Breast epithelium (tissue), 4 donors: ENCODE measurements at regions not wholly inside any gene's neighbourhood (a gene's known extent, or its start where the extent isn't known, plus 50 kb on each side); places are given as distances from the start of the nearest gene placed in this dataset.

Source experiments
- DNase-seq, 2 donors: peaks; one replicate each; pipeline ENCODE4 v3.0.0-alpha.2; 2019; ENCODE audit warnings: low spot score in 2 of 2
- H3K27ac ChIP-seq, 2 donors: fragments of 200-600 bp; sonication (generic) in 1 of 2; one replicate each; pipeline ENCODE4 v1.5.1; 2016 to 2019; ENCODE audit warnings: mild to moderate bottlenecking in 1 of 2
- H3K27me3 ChIP-seq, 2 donors: fragments of 200-600 bp; sonication (generic) in 1 of 2; one replicate each; pipeline versions ENCODE4 v1.5.1 to v1.6.0; 2017 to 2019; ENCODE audit warnings: control low read depth in 1 of 2, mild to moderate bottlenecking in 1 of 2
- H3K36me3 ChIP-seq: fragments of 200-600 bp; one replicate; pipeline ENCODE4 v1.5.1; 2019
- H3K4me1 ChIP-seq, 2 donors: fragments of 200-600 bp; sonication (generic); one replicate each; pipeline ENCODE4 v1.5.1; 2016 to 2019; ENCODE audit warnings: control low read depth in 1 of 2
- H3K4me3 ChIP-seq, 3 donors: fragments of 200-600 bp; sonication (generic); 1 replicate in 2 of 3; 2 replicates in 1 of 3; pipeline ENCODE4 v1.5.1; 2016 to 2019; ENCODE audit warnings: mild to moderate bottlenecking in 3 of 3, moderate library complexity in 2 of 3
- H3K9me3 ChIP-seq, 2 donors: fragments of 200-600 bp; sonication (generic) in 1 of 2; one replicate each; pipeline ENCODE4 v1.5.1; 2016 to 2019; ENCODE audit warnings: control low read depth in 1 of 2
- POLR2A ChIP-seq: fragments of 450-650 bp; IDR thresholded peaks from one replicate; pipeline ENCODE4 v1.6.1; 2016; ENCODE audit warnings: antibody characterized with exemption, mild to moderate bottlenecking, moderate library complexity
- POLR2AphosphoS5 ChIP-seq, 3 donors: sonication (generic); formaldehyde crosslinking; IDR thresholded peaks; one replicate each; pipeline ENCODE4 v1.6.1; 2017; ENCODE audit warnings: antibody characterized with exemption in 3 of 3
- intact Hi-C: fragments of 100-400 bp; cut with DNase I; formaldehyde crosslinking; loops from one replicate; pipeline ENCODE4 v1.15.1; 2023; ENCODE audit warnings: low total_unique reads
- TF ChIP-seq, protein P1 (sequence below), 3 donors: fragments of 450-650 bp; IDR thresholded peaks; one replicate each; pipeline ENCODE4 v1.5.1; 2016 to 2017; ENCODE audit warnings: antibody characterized with exemption in 3 of 3, mild to moderate bottlenecking in 3 of 3, moderate library complexity in 3 of 3

DNA sequence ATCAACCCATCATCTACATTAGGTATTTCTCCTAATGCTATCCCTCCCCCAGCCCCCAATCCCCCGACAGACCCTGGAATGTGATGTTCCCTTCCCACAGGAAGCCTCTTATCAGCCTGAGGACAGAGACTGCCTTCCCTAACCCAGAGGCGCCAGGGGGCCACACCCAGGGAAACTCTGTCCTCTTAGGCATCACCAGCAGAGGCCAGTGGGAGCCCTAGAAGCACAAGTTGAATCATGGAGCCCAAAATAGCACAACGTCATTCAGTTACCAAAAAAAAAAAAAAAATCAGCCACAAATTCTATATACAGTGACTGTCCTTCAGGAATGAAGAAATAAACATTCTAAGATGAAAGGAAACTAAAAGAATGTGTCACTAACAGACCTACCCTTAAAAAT is 625.7 kb downstream of the TFAP2A start:
- TF ChIP-seq POLR2AphosphoS5 (IDR thresholded peaks at IDR 0.05), result no peak
- TF ChIP-seq, protein P1, sequence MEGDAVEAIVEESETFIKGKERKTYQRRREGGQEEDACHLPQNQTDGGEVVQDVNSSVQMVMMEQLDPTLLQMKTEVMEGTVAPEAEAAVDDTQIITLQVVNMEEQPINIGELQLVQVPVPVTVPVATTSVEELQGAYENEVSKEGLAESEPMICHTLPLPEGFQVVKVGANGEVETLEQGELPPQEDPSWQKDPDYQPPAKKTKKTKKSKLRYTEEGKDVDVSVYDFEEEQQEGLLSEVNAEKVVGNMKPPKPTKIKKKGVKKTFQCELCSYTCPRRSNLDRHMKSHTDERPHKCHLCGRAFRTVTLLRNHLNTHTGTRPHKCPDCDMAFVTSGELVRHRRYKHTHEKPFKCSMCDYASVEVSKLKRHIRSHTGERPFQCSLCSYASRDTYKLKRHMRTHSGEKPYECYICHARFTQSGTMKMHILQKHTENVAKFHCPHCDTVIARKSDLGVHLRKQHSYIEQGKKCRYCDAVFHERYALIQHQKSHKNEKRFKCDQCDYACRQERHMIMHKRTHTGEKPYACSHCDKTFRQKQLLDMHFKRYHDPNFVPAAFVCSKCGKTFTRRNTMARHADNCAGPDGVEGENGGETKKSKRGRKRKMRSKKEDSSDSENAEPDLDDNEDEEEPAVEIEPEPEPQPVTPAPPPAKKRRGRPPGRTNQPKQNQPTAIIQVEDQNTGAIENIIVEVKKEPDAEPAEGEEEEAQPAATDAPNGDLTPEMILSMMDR (IDR thresholded peaks at IDR 0.05), result no peak
- TF ChIP-seq POLR2A, result no peak
- H3K4me1 ChIP-seq, result no peaks in the 10 kb centered on the region
- H3K27ac ChIP-seq, result no peak overlapping the region
- no peaks in the 10 kb centered on the region for H3K36me3 ChIP-seq
- no peak overlapping the region for H3K4me3 ChIP-seq
- no peak for DNase-seq
- no peaks in the 10 kb centered on the region for H3K9me3 ChIP-seq
- no peaks in the 10 kb centered on the region for H3K27me3 ChIP-seq
- intact Hi-C loops, result no loop called here

DNA sequence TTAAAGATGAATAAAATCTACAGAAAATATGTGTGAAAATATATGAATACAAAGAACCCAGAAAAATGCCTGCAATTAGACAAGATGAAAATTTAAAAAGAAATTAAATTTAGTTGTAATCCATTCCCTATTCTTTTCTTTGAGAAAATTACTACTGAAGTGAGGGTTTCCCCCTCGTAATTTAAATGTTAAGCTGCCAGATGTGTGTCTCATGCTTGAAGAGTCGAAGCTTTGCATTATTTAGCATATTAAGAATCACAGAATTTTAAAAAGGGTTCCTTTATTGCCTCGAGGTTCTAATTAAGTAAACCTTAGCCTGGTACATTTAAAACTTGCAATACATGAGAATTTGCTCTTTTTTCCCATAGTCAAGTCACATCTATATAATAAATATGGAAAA is 630.1 kb downstream of the TFAP2A start:
- no peaks in the 10 kb centered on the region for H3K9me3 ChIP-seq
- no peak for DNase-seq
- intact Hi-C loops, result no loop called here

DNA sequence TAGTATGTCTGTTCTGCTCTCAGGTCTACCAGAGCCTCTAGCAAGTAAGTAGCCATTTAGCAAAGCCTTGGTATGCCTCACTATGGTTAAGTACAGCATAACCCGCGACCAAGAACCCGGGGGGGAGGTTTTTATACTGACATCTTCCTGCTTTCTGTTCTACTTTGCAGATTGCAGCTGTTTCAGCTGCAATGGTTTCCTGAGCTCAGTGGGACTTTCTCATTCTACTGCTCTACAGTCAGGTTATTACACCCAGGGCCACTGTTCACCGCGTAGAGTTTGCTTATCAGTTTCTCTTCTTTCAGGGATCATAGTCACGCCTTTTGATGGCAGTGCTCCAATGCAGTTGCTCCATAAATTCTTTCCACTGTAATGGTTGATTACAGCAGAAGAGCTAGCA is 631.3 kb downstream of the TFAP2A start:
- Histone ChIP-seq H3K36me3 (no peaks in the 10 kb centered on the region), H3K27me3 (no peaks in the 10 kb centered on the region), H3K4me1 (no peaks in the 10 kb centered on the region), H3K27ac (no peak overlapping the region), H3K4me3 (no peak overlapping the region), H3K9me3 (no peaks in the 10 kb centered on the region)
- no peak for DNase-seq
- intact Hi-C loops, result no loop called here
- TF ChIP-seq POLR2AphosphoS5 (IDR thresholded peaks at IDR 0.05), result no peak
- TF ChIP-seq POLR2A, result no peak
- TF ChIP-seq, protein P1 (IDR thresholded peaks at IDR 0.05), result no peak

More for the DNA sequence above, 630.1 kb downstream of the TFAP2A start:
- Histone ChIP-seq H3K36me3 (no peaks in the 10 kb centered on the region), H3K4me1 (no peaks in the 10 kb centered on the region), H3K4me3 (no peak overlapping the region), H3K27me3 (no peaks in the 10 kb centered on the region), H3K27ac (no peak overlapping the region)
- no peak for TF ChIP-seq POLR2A
- TF ChIP-seq POLR2AphosphoS5 (IDR thresholded peaks at IDR 0.05), result no peak
- TF ChIP-seq, protein P1 (IDR thresholded peaks at IDR 0.05), result no peak

DNA sequence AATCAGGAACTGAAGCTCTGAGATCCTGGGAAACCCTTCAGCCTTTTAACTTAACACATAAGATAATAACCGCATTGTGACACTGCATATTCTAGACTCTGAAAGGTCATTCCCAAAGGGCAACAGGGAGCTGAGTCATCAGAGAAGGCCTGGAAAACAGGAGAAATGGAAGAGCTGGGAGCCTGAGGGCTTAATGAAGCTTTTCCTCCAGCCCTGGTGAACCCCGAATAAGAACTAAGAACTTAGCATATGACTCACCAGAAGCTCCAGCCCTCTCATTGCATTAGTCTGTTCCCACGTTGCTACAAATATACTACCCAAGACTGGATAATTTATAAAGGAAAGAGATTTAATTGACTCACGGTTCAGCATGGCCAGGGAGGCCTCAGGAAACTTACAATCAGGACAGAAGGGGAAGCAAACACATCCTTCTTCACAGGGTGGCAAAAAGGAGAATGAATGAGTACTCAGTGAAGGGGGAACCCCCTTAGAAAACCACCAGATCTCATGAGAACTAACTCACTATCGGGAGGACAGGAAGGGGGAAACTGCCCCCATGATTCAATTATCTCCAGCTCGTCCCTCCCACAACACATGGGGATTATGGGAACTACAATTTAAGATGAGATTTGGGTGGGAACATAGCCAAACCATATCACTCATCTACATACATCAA is 648.5 kb downstream of the TFAP2A start:
- DNase-seq, result no peak
- H3K4me3 ChIP-seq, result no peak overlapping the region
- H3K36me3 ChIP-seq, result no peaks in the 10 kb centered on the region
- no peaks in the 10 kb centered on the region for H3K9me3 ChIP-seq
- TF ChIP-seq POLR2A, result no peak
- TF ChIP-seq POLR2AphosphoS5 (IDR thresholded peaks at IDR 0.05), result no peak
- TF ChIP-seq, protein P1 (IDR thresholded peaks at IDR 0.05), result no peak
- no peaks in the 10 kb centered on the region for H3K27me3 ChIP-seq
- no peak overlapping the region for H3K27ac ChIP-seq
- no peaks in the 10 kb centered on the region for H3K4me1 ChIP-seq
- intact Hi-C loops, result no loop called here

DNA sequence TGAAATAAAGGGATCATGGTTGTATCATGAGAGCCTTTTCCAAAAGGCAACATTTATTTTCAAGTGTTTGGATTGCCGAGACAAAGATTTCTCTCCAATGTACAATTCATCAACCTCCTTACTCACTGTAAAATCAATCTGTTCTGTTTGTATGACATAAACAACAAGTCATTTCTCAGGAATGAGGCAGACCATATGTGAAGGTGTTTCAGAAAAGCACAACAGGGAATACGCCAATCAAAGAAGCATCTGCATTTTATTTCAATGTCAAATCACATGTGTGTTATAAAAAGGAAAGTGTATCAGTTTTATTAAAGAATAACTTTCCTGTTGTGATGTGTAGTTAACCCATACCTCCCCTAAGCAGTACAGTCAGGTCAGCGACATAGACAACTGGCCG is 653.7 kb downstream of the TFAP2A start:
- DNase-seq, result no peak
- intact Hi-C loops, result no loop called here
- Histone ChIP-seq H3K4me3 (no peak overlapping the region), H3K36me3 (no peaks in the 10 kb centered on the region), H3K27me3 (no peaks in the 10 kb centered on the region), H3K9me3 (no peaks in the 10 kb centered on the region), H3K4me1 (no peaks in the 10 kb centered on the region), H3K27ac (no peak overlapping the region)
- TF ChIP-seq POLR2AphosphoS5 (IDR thresholded peaks at IDR 0.05), result no peak

DNA sequence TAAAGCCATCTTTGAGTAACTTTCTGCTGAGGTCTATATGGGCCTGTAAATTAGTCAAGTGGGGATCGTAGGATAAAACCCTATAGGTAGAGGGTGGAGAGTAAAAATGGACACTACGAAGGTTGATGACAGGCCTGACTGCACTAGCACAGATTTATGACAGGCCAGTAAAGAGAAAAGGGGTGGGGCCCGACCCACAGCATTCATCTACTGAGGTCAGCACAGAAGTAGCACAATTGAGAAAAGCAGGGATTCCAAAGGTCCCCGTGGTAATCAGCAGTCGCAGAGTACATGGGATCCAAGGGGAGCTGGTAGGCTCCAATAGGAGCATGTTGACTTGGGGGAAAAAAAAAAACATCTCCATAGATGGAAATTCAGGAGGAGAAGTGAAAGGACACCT is 660.4 kb downstream of the TFAP2A start:
- TF ChIP-seq POLR2A (no peak), POLR2AphosphoS5 (IDR thresholded peaks at IDR 0.05) (no peak)
- TF ChIP-seq, protein P1 (IDR thresholded peaks at IDR 0.05), result no peak
- intact Hi-C loops, result no loop called here

More for the DNA sequence above, 660.4 kb downstream of the TFAP2A start:
- Histone ChIP-seq H3K36me3 (no peaks in the 10 kb centered on the region), H3K4me1 (no peaks in the 10 kb centered on the region), H3K27me3 (no peaks in the 10 kb centered on the region), H3K27ac (no peak overlapping the region), H3K4me3 (no peak overlapping the region), H3K9me3 (no peaks in the 10 kb centered on the region)
- no peak for DNase-seq
